ENCODE measurements at regions not wholly inside any gene's neighbourhood (a gene's known extent, or its start where the extent isn't known, plus 50 kb on each side); places are given as distances from the start of the nearest gene placed in this dataset.

DNA sequence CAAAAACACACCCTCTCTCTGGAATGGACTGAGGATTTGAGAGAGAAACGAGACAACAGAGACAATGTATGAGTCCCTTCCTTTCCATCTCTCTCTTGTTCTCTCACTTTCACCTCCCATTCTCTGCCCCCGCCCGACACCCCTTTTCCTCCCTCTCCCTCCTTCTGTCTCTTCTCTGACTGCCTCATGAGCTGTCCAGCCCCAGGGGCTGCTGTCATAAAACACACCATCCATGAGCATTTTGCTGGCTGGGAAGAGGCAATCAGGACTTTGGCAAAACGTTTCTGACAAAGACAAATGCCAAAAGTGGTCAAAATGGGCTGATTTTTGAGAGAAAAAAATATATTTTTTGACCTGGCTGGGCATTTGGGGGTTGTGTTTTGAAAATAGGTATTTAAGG lies 377.2 kb downstream of the EN1 start:
- no TSS peak for BruUV-seq (replicated peaks)
- Histone ChIP-seq H3K4me2 (ENCODE audit: insufficient read depth, low read length) (no peak overlapping the region), H3K9me1 (ENCODE audit: control insufficient read depth, insufficient read depth, low read length) (no peaks in the 10 kb centered on the region), H3K27ac (ENCODE audit: extremely low read depth, low read depth, low read length) (no peak overlapping the region), H3K79me2 (ENCODE audit: control insufficient read depth, insufficient read depth, low read length) (no peaks in the 10 kb centered on the region), H3K9ac (ENCODE audit: insufficient read depth in 1 of 2, low read depth in 2 of 2, low read length in 2 of 2) (no peak overlapping the region), H3K36me3 (ENCODE audit: control insufficient read depth, insufficient read depth, low read length) (no peaks in the 10 kb centered on the region), H2AFZ (ENCODE audit: low read depth, low read length) (no peak overlapping the region), H3K4me3 (no peak overlapping the region), H4K20me1 (replicated peaks; ENCODE audit: control insufficient read depth, insufficient read depth, low read length) (no peaks in the 10 kb centered on the region), H3K4me1 (replicated peaks in 1 of 2; ENCODE audit: control insufficient read depth in 2 of 2, insufficient read depth in 2 of 2, low read length in 2 of 2) (peaks cover 0 to 4% of the 10 kb centered on the region in 2 experiments; a peak in 1 of 5 replicates), H3K9me3 (replicated peaks; ENCODE audit: control insufficient read depth, insufficient read depth, low read depth, low read length) (no peaks in the 10 kb centered on the region), H3K27me3 (ENCODE audit: control insufficient read depth in 2 of 2, insufficient read depth in 2 of 2, low read length in 2 of 2) (peaks cover 6 to 12% of the 10 kb centered on the region in 2 experiments; a peak in 3 of 5 replicates)
- no peak for ATAC-seq
- POLR2A ChIA-PET = no interaction called here
- intact Hi-C loops (cut with micrococcal nuclease) = no loop called here
- in situ Hi-C loops (cut with MboI) = no loop called here
- CTCF ChIA-PET (ENCODE audit: low intra/inter-chr PET ratio) = no interaction called here
- FAIRE-seq = no peak
- DNase-seq (ENCODE audit: extremely low read depth in 1 of 4, low spot score in 3 of 4) = no peak
- 0% methylated on average over 4 of the region's 4 CpGs for WGBS (ENCODE audit: insufficient coverage, low coverage, missing lambda C conversion rate)
- TF ChIP-seq PHF21A (IDR thresholded peaks at IDR 0.05; ENCODE audit: borderline replicate concordance, low read depth) = no peak
- TF ChIP-seq GTF2A2 (tag; IDR thresholded peaks at IDR 0.05) = no peak
- TF ChIP-seq GATAD2B (IDR thresholded peaks at IDR 0.05; ENCODE audit: borderline replicate concordance) = no peak
- TF ChIP-seq MEF2D (tag; conservative IDR thresholded peaks at IDR 0.05; ENCODE audit: low read depth) = no peak
- no peak for TF ChIP-seq DPF2 (IDR thresholded peaks at IDR 0.05)
- TF ChIP-seq BCL6 (CRISPR knock-in tag; IDR thresholded peaks at IDR 0.05) = no peak
- TF ChIP-seq POLR3A (IDR thresholded peaks at IDR 0.05; ENCODE audit: borderline replicate concordance, extremely low read depth, insufficient read depth, insufficient read length) = no peak
- TF ChIP-seq, protein P1, sequence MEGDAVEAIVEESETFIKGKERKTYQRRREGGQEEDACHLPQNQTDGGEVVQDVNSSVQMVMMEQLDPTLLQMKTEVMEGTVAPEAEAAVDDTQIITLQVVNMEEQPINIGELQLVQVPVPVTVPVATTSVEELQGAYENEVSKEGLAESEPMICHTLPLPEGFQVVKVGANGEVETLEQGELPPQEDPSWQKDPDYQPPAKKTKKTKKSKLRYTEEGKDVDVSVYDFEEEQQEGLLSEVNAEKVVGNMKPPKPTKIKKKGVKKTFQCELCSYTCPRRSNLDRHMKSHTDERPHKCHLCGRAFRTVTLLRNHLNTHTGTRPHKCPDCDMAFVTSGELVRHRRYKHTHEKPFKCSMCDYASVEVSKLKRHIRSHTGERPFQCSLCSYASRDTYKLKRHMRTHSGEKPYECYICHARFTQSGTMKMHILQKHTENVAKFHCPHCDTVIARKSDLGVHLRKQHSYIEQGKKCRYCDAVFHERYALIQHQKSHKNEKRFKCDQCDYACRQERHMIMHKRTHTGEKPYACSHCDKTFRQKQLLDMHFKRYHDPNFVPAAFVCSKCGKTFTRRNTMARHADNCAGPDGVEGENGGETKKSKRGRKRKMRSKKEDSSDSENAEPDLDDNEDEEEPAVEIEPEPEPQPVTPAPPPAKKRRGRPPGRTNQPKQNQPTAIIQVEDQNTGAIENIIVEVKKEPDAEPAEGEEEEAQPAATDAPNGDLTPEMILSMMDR (IDR thresholded peaks at IDR 0.05 in 2 of 3, conservative IDR thresholded peaks at IDR 0.05 in 1 of 3; ENCODE audit: insufficient read depth in 2 of 3, low read depth in 1 of 3, low read length in 3 of 3) = no peak

Data from K562 (cell line).